ENCODE measurements at regions not wholly inside any gene's neighbourhood (a gene's known extent, or its start where the extent isn't known, plus 50 kb on each side); places are given as distances from the start of the nearest gene placed in this dataset.

GRCh38 chr17:34482730-34483129 is 96.7 kb upstream of the TMEM132E start:
- TF ChIP-seq EZH2phosphoT487 (IDR thresholded peaks at IDR 0.05; ENCODE audit: borderline replicate concordance, low read length) = no peak
- no peak for TF ChIP-seq CTCF (conservative IDR thresholded peaks at IDR 0.05; ENCODE audit: low read depth, low read length)
- no peak for TF ChIP-seq EZH2 (IDR thresholded peaks at IDR 0.05; ENCODE audit: low read length, unreplicated experiment)

Measured in PC-3 (cell line).